KMS-11 (cell line): ENCODE measurements at regions not wholly inside any gene's neighbourhood (a gene's known extent, or its start where the extent isn't known, plus 50 kb on each side); places are given as distances from the start of the nearest gene placed in this dataset.

Experiments used
- H2AFZ ChIP-seq: fragments of 200-600 bp; sonication (generic); 2 replicates; pipeline ENCODE4 v1.6.1; 2016; ENCODE audit warnings: antibody characterized with exemption, mixed run types, low read depth
- H3K27ac ChIP-seq: fragments of 200-600 bp; sonication (generic); 2 replicates; pipeline ENCODE4 v1.6.1; 2016; ENCODE audit warnings: mild to moderate bottlenecking, mixed run types
- H3K27me3 ChIP-seq: fragments of 200-600 bp; sonication (generic); 2 replicates; pipeline ENCODE4 v1.6.1; 2017; ENCODE audit warnings: mild to moderate bottlenecking, low read depth, mixed run types, moderate library complexity; ENCODE audit not compliant: insufficient read depth
- H3K36me3 ChIP-seq: fragments of 200-600 bp; sonication (generic); 2 replicates; pipeline ENCODE4 v1.6.1; 2017; ENCODE audit warnings: mild to moderate bottlenecking, mixed run types; ENCODE audit not compliant: insufficient read depth
- H3K4me1 ChIP-seq: fragments of 200-600 bp; sonication (generic); 2 replicates; pipeline ENCODE4 v1.6.1; 2016; ENCODE audit warnings: mild to moderate bottlenecking, low read depth, mixed run types; ENCODE audit not compliant: poor library complexity, severe bottlenecking
- H3K4me2 ChIP-seq: fragments of 200-600 bp; sonication (generic); 2 replicates; pipeline ENCODE4 v1.7.0; 2016; ENCODE audit warnings: mild to moderate bottlenecking, mixed run types
- H3K4me3 ChIP-seq: fragments of 200-600 bp; sonication (generic); IDR thresholded peaks from 2 replicates; pipeline ENCODE4 v1.6.1; 2017; ENCODE audit warnings: low read depth, low read length, mixed read lengths; ENCODE audit not compliant: insufficient read depth
- H3K79me2 ChIP-seq: fragments of 200-600 bp; sonication (generic); 2 replicates; pipeline ENCODE4 v1.6.1; 2016; ENCODE audit warnings: low read depth, mixed run types; ENCODE audit not compliant: insufficient read depth
- H3K9ac ChIP-seq: fragments of 200-600 bp; sonication (generic); 2 replicates; pipeline ENCODE4 v1.6.1; 2016; ENCODE audit warnings: mild to moderate bottlenecking, mixed run types
- H4K20me1 ChIP-seq: fragments of 200-600 bp; sonication (generic); 2 replicates; pipeline ENCODE4 v1.6.1; 2016; ENCODE audit warnings: mild to moderate bottlenecking, mixed run types; ENCODE audit not compliant: insufficient read depth
- CTCF ChIP-seq: fragments of 200-600 bp; sonication (generic); conservative IDR thresholded peaks from 2 replicates; pipeline ENCODE4 v1.6.1; 2017; ENCODE audit warnings: low read depth, mild to moderate bottlenecking, antibody characterized with exemption, low read length, moderate library complexity, mixed read lengths

GRCh38 chr7:125664625-125665024 is 735.0 kb upstream of the POT1 start:
- Histone ChIP-seq H2AFZ (no peak overlapping the region), H4K20me1 (no peaks in the 10 kb centered on the region), H3K27ac (no peak overlapping the region), H3K4me3 (no peak overlapping the region), H3K4me2 (no peak overlapping the region), H3K36me3 (no peaks in the 10 kb centered on the region), H3K27me3 (no peaks in the 10 kb centered on the region), H3K9ac (no peak overlapping the region), H3K79me2 (no peaks in the 10 kb centered on the region), H3K4me1 (no peaks in the 10 kb centered on the region)
- no peak for TF ChIP-seq CTCF

GRCh38 chr7:125663961-125664360 is 734.3 kb upstream of the POT1 start:
- no peak overlapping the region for H3K4me2 ChIP-seq
- no peak overlapping the region for H3K4me3 ChIP-seq
- no peaks in the 10 kb centered on the region for H3K27me3 ChIP-seq
- no peak overlapping the region for H3K27ac ChIP-seq
- H3K79me2 ChIP-seq = no peaks in the 10 kb centered on the region
- H4K20me1 ChIP-seq = no peaks in the 10 kb centered on the region
- no peaks in the 10 kb centered on the region for H3K36me3 ChIP-seq
- no peak overlapping the region for H2AFZ ChIP-seq
- H3K9ac ChIP-seq = no peak overlapping the region
- TF ChIP-seq CTCF = no peak
- no peaks in the 10 kb centered on the region for H3K4me1 ChIP-seq

- H2AFZ ChIP-seq = no peak overlapping the region
- H3K4me2 ChIP-seq = no peak overlapping the region
- H3K4me3 ChIP-seq = no peak overlapping the region
- H3K27me3 ChIP-seq = no peaks in the 10 kb centered on the region
- no peaks in the 10 kb centered on the region for H3K4me1 ChIP-seq
- H3K36me3 ChIP-seq = no peaks in the 10 kb centered on the region
- TF ChIP-seq CTCF = no peak
- H3K9ac ChIP-seq = no peak overlapping the region
- no peaks in the 10 kb centered on the region for H3K79me2 ChIP-seq
- H4K20me1 ChIP-seq = no peaks in the 10 kb centered on the region
- no peak overlapping the region for H3K27ac ChIP-seq
Measured at GRCh38 chr7:125661677-125662076, 732.1 kb upstream of the POT1 start.

- no peak overlapping the region for H3K4me2 ChIP-seq
- H3K9ac ChIP-seq = no peak overlapping the region
Measured at GRCh38 chr7:125661006-125661405, 731.4 kb upstream of the POT1 start.

More at GRCh38 chr7:125661006-125661405, 731.4 kb upstream of the POT1 start:
- no peak overlapping the region for H2AFZ ChIP-seq
- TF ChIP-seq CTCF = no peak
- no peaks in the 10 kb centered on the region for H3K4me1 ChIP-seq
- no peak overlapping the region for H3K27ac ChIP-seq
- no peaks in the 10 kb centered on the region for H3K79me2 ChIP-seq
- no peaks in the 10 kb centered on the region for H3K36me3 ChIP-seq
- no peak overlapping the region for H3K4me3 ChIP-seq
- no peaks in the 10 kb centered on the region for H4K20me1 ChIP-seq
- H3K27me3 ChIP-seq = no peaks in the 10 kb centered on the region
